ENCODE measurements at regions not wholly inside any gene's neighbourhood (a gene's known extent, or its start where the extent isn't known, plus 50 kb on each side); places are given as distances from the start of the nearest gene placed in this dataset.
"Not testable (repeated sequence)": the region's sequence is repeated elsewhere in the genome, so short reads cannot be mapped to it uniquely, and the experiment has no call there.

DNA sequence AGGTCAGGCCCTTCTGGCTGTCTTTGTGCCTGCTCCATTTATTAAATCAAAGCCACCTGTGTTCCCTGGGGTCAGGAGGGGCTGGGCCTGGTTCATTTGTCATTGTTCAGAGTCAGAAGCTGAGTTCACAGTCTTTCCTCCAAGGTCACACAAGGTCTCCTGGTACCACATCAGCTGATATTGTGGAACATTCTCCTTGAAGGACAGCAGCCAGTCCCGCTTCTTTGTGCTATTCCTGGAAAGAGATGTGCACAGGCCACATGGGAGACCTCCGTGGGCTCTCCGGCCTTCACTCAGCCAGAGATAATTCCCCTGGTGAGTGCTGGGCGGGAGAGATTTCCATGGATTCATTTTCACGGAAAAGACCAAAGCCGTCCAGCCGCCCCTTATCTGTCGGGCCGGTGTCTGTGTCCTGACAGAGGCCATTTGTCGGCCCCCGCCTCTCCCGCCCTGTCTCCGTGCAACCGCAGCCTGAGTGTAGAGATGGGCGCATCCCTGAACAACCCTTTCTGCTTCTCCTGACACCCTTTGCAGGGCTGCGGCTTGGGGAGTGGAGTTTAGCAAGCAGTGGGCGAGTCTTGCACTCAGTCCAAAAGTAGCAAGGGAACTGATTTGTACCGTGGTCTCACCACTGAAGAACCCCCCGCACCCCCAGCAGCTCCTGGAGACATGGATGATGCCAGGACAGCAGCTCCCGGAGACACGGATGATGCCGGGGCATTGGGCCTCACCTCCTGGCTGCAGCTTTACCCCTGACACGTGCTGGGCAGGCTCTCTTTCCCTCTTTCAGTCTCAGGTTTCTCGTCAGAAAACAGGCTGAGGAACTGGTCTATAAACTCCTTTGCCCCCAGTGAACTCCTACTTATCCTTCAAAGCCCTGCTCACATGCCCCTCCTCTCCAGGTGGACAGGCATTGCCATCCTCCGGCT is 198.4 kb downstream of the LAT start:
- not testable (repeated sequence) for H3K27me3 Mint-ChIP-seq; H3K36me3 Mint-ChIP-seq; H3K9me3 Mint-ChIP-seq; ATAC-seq (ENCODE audit: low read depth in 2 of 2); DNase-seq; H3K4me3 Mint-ChIP-seq; H3K4me1 Mint-ChIP-seq; H3K27ac Mint-ChIP-seq

DNA sequence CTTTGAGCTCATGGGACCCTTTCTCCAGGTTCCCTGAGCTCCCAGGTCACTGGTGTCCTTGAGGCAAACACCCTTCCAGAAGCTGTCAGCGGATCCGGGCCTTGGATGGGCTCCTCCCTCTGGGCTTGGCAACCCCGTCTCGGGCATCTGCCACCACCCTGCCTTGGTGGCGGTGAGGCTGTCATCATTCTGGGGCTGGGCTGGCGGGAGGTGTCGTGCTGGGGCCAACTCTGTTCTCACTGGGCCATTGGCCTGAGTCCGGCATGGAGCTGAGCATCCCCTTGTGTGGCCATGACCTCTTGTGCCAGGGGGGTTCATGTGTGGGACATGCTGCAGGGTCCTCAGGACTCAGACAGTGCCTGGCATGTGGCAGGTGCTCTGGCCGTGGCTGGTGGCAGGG is 197.6 kb downstream of the LAT start:
- Mint-ChIP-seq H3K9me3 (no peaks in the 10 kb centered on the region), H3K27ac (no peak overlapping the region), H3K4me1 (peaks cover 0 to 7% (median 0%) of the 10 kb centered on the region in 3 donors), H3K27me3 (no peaks in the 10 kb centered on the region), H3K4me3 (no peak overlapping the region), H3K36me3 (no peaks in the 10 kb centered on the region)
- ATAC-seq (ENCODE audit: low read depth in 2 of 2) (no peak), DNase-seq (no peak)

DNA sequence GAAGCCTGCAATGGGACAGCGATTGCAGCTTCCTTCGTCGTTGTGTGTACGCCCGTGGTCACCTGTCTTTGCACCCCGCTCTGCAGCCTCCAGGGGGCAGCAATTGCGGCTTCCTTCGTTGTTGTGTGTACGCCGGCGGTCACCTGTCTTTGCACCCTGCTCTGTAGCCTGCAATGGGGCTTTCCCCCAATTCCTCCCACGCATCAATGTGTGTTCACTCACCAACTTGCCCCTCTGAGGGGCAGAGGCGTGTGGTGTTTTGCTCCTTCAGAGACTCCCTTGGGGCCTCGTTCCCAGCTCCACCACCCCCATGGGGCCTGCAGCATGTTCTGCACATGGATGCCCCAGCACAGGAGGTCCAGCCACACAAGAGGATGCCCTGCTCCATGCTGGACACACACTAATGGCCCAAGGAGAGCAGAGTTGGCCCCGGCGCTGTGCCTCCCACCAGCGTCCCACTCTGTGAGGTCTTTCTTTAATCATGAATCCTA is 197.1 kb downstream of the LAT start:
- not testable (repeated sequence) for H3K4me1 Mint-ChIP-seq, H3K9me3 Mint-ChIP-seq, DNase-seq, H3K27ac Mint-ChIP-seq, H3K27me3 Mint-ChIP-seq, H3K4me3 Mint-ChIP-seq, H3K36me3 Mint-ChIP-seq
- ATAC-seq (ENCODE audit: low read depth in 2 of 2), result peak; percentile 25 to 61

DNA sequence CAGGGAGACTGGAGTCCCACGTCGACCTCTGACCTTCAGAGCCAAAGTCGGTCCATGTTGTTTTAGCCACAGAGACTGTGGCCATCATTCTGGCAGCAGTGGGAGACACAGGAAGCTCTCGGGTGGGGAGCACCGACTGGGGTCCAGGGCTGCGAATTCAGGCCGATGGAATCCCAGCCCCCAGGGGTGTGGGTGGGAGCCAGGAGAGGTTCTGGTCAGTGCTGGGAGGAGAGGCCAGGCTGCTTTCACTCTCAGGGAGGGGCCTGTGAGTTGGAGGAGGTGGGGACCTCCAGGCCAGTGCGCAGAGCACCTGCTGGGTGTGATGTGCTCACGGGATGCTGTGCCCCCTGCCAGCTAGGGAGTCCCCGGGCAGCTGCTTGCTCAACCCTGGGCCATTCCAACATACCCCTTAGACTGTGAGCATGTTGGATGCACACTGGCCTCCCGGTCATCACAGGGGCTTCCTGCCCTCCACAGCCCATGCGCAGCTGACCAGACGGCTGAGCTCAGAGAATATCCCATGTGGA is 196.5 kb downstream of the LAT start:
- H3K27me3 Mint-ChIP-seq; H3K4me1 Mint-ChIP-seq; ATAC-seq (ENCODE audit: low read depth in 2 of 2); H3K9me3 Mint-ChIP-seq; H3K4me3 Mint-ChIP-seq; DNase-seq; H3K36me3 Mint-ChIP-seq; H3K27ac Mint-ChIP-seq: not testable (repeated sequence)

DNA sequence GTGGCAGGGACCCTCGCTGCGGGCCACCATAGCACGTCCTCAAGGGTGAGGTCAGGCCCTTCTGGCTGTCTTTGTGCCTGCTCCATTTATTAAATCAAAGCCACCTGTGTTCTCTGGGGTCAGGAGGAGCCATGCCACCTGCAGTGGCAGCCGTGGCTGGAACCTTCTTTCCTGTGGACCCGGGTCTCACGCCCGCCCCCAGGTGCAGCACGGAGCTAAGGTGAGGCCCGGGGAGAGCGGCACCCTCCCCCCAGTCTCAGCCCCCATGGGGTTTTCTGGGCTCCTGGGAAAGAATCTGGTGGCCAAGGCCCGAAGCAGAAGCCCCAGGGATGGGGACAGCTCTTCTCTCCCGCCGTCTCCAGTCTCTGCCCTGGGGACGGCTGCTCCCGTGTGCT is 195.4 kb downstream of the LAT start:
- H3K4me3 Mint-ChIP-seq; H3K9me3 Mint-ChIP-seq; ATAC-seq (ENCODE audit: low read depth in 2 of 2); H3K4me1 Mint-ChIP-seq; DNase-seq; H3K27me3 Mint-ChIP-seq; H3K36me3 Mint-ChIP-seq; H3K27ac Mint-ChIP-seq: not testable (repeated sequence)

DNA sequence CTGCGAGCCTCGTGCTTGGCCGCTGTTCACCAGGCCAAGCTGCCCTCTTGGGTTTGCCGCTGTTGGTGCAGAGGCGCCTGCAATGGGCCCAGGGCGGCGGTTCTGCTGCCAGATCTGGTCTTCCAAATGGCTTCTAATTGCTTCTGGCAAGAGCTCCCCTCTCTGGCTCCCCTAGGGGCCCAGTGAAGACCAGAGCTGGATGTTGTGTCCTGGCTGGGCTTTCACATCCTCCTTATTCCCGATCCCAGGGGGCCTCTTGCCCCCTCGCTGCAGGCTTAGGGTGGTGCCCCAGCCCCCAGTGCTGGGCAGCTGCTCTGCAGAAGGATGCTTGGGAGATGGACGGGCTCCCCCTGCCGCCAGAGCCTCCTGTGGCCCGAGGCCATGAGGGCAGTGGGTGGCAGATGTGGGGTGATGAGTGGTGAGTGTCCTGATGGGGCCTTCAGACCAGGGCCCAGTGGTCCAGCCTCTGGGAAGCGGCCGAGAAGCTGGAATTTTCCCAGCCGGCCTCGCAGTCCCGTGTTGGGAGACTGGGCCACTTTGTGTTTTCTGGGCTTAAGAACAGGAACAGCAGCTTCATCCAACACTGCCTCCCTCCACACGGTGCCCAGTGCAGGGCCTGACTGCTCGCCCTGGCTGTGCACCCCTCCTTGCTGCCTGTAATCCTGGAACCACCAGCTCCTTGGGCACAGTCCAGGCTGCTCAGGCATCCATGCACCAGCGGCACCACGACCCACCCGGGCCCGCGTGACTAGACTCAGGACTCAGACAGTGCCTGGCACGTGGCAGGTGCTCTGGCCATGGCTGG is 194.8 kb downstream of the LAT start:
- H3K36me3 Mint-ChIP-seq; H3K4me3 Mint-ChIP-seq; H3K4me1 Mint-ChIP-seq; DNase-seq; H3K27ac Mint-ChIP-seq; ATAC-seq (ENCODE audit: low read depth in 2 of 2); H3K9me3 Mint-ChIP-seq; H3K27me3 Mint-ChIP-seq: not testable (repeated sequence)

- peak overlapping the region in 2 of 6 donors; percentile 37 to 38 for H3K27ac Mint-ChIP-seq
- H3K27me3 Mint-ChIP-seq; H3K4me1 Mint-ChIP-seq; H3K36me3 Mint-ChIP-seq; H3K4me3 Mint-ChIP-seq; DNase-seq; ATAC-seq (ENCODE audit: low read depth in 2 of 2); H3K9me3 Mint-ChIP-seq: not testable (repeated sequence)
These were observed 193.3 kb downstream of the LAT start for GRCh38 chr16:29177888-29178726.

DNA sequence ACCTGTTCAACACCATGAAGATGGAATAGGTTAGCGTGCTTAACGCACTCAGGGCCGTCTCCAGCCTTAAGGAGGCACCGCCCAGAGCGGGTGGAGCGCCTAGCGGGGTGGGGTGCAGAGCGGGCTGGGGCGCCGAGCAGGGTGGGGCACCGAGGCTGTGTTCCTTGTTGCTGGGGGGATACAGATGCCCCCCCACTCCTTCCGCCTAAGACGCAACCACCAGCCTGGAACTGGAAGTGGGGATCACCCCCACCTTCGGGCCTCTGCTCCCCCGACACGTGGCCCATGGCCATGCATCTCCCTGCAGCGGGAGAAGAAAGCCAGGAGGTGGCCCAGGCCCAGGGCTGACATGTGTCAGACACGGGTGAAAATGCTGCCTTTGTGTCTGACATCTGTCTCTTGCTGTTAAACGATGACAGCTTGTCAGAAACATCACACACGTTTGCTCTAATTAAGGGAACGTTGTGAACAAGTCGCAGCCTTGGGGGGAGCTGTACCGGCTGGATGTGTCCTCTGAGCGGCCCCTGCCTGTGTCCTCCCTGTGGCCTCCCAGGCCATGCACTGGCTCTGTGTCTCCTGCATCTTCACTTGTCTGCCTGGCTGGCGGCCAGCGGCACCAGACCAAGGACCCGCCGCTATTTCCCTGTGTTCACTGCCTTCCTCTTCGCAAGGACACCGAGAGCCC is 192.5 kb downstream of the LAT start:
- not testable (repeated sequence) for H3K4me3 Mint-ChIP-seq

GRCh38 chr16:29176822-29177202 is 192.0 kb downstream of the LAT start:
- not testable (repeated sequence) for H3K36me3 Mint-ChIP-seq; H3K27me3 Mint-ChIP-seq; H3K9me3 Mint-ChIP-seq; DNase-seq; H3K4me3 Mint-ChIP-seq; H3K27ac Mint-ChIP-seq; ATAC-seq (ENCODE audit: low read depth in 2 of 2); H3K4me1 Mint-ChIP-seq

More for the DNA sequence above, 192.5 kb downstream of the LAT start:
- H3K9me3 Mint-ChIP-seq; H3K27ac Mint-ChIP-seq; H3K27me3 Mint-ChIP-seq; H3K4me1 Mint-ChIP-seq; H3K36me3 Mint-ChIP-seq; ATAC-seq (ENCODE audit: low read depth in 2 of 2); DNase-seq: not testable (repeated sequence)

- not testable (repeated sequence) for H3K27me3 Mint-ChIP-seq; ATAC-seq (ENCODE audit: low read depth in 2 of 2); DNase-seq; H3K4me1 Mint-ChIP-seq; H3K36me3 Mint-ChIP-seq; H3K9me3 Mint-ChIP-seq; H3K27ac Mint-ChIP-seq; H3K4me3 Mint-ChIP-seq
These were observed 191.3 kb downstream of the LAT start for GRCh38 chr16:29176154-29176470.

DNA sequence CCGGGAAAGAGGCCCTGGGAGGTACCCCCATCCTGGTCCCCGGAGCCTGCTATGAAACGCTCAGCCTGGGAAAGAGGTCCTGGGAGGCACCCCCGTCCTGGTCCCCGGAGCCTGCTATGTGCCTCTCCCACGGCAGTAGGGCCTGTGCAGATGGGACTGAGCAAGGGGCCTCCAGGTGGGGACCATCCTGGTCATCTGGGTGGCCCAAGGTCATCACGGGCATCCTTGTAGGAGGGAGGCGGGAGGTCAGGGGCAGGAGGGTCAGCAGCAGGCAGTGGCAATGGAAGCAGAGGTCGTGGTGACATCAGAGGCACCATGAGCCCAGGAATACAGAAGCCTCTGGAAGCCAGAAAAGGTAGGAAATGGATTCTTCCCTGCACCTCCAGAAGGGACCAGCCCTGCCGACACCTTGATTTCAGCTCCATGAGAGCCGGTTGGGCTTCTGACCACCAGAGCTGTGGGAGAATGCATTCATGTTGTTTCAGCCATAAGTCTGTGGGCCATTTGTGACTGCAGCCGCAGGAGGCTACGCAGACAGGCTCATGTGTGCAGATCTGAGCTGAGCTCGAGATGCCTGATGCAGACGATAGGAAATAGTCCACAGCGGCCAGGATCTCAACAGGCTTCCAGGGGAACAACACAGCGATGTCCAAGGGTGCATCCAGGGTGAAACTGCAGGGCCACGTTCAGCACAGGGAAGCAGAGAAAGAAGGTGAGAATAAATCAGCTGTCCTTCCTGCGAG is 190.7 kb downstream of the LAT start:
- ATAC-seq (ENCODE audit: low read depth in 2 of 2), result not testable (repeated sequence)
- peak overlapping the region in 1 of 6 donors; percentile 47 for H3K27ac Mint-ChIP-seq

More for the DNA sequence above, 190.7 kb downstream of the LAT start:
- not testable (repeated sequence) for DNase-seq, H3K4me1 Mint-ChIP-seq, H3K4me3 Mint-ChIP-seq, H3K9me3 Mint-ChIP-seq, H3K36me3 Mint-ChIP-seq, H3K27me3 Mint-ChIP-seq
